ENCODE measurements at regions not wholly inside any gene's neighbourhood (a gene's known extent, or its start where the extent isn't known, plus 50 kb on each side); places are given as distances from the start of the nearest gene placed in this dataset.

DNA sequence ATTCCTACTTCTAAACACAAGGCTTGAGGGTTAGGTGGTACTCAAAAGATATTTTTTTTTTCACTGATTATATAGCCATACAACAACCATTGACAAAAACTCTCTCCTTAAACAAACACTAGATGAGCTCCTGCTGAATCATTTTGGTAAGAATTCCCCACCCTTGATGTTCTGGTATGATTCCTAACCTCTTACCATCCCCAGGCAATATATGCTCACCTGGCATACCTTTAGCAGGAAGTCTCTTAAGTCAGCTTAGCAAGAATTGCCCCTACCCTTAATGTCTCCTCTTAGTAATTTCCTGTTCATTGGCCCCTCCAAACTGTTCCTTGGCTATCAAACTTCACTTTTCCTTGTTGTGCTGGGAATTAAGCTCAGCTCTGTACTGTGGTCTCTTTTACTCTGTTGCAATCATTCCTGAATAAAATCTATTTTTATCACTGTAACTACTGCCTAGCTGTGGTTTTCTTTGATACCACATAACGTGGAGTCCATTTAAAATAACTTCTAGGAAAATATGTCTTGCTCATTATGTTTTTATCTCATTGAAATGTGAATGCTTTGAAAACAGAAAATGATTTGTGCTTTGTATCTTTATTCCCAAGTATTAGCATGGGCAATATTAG lies 712.6 kb downstream of the SLC16A7 start:
- Histone ChIP-seq H3K9ac (ENCODE audit: insufficient read depth, low read length) (no peak overlapping the region), H3K4me2 (ENCODE audit: extremely low read depth, insufficient read depth, low read length) (no peak overlapping the region), H3K9me3 (ENCODE audit: control insufficient read depth, insufficient read depth, low read depth, low read length) (no peaks in the 10 kb centered on the region), H3K27me3 (ENCODE audit: control insufficient read depth, insufficient read depth, low read length) (no peaks in the 10 kb centered on the region), H3K27ac (ENCODE audit: insufficient read depth, low read length) (no peak overlapping the region), H4K20me1 (ENCODE audit: control insufficient read depth, extremely low read depth, insufficient read depth, low read length) (no peaks in the 10 kb centered on the region), H3K36me3 (ENCODE audit: control insufficient read depth, insufficient read depth, low read length) (no peaks in the 10 kb centered on the region), H3K4me1 (ENCODE audit: control insufficient read depth, extremely low read depth, insufficient read depth, low read length) (no peaks in the 10 kb centered on the region), H3K79me2 (ENCODE audit: control insufficient read depth, insufficient read depth, low read length) (no peaks in the 10 kb centered on the region), H2AFZ (ENCODE audit: low read length) (no peak overlapping the region), H3K4me3 (replicated peaks in 1 of 4; ENCODE audit: control extremely low read depth in 1 of 4, insufficient read depth in 1 of 4, low read depth in 3 of 4, low read length in 4 of 4) (no peak overlapping the region)
- TF ChIP-seq CTCF (conservative IDR thresholded peaks at IDR 0.05 in 1 of 2, IDR thresholded peaks at IDR 0.05 in 1 of 2; ENCODE audit: low read depth in 1 of 2, low read length in 2 of 2) (no peak), EZH2 (IDR thresholded peaks at IDR 0.05; ENCODE audit: low read length, missing control alignments) (no peak)
- DNase-seq (ENCODE audit: low read depth in 2 of 2) = peak; percentile 6 to 47

- no peak for DNase-seq (ENCODE audit: low read depth in 2 of 2)
- Histone ChIP-seq H3K4me3 (replicated peaks in 1 of 4; ENCODE audit: control extremely low read depth in 1 of 4, insufficient read depth in 1 of 4, low read depth in 3 of 4, low read length in 4 of 4) (no peak overlapping the region), H3K4me2 (ENCODE audit: extremely low read depth, insufficient read depth, low read length) (no peak overlapping the region), H4K20me1 (ENCODE audit: control insufficient read depth, extremely low read depth, insufficient read depth, low read length) (no peaks in the 10 kb centered on the region), H3K9me3 (ENCODE audit: control insufficient read depth, insufficient read depth, low read depth, low read length) (no peaks in the 10 kb centered on the region), H3K9ac (ENCODE audit: insufficient read depth, low read length) (no peak overlapping the region), H3K36me3 (ENCODE audit: control insufficient read depth, insufficient read depth, low read length) (no peaks in the 10 kb centered on the region), H3K27ac (ENCODE audit: insufficient read depth, low read length) (no peak overlapping the region), H3K4me1 (ENCODE audit: control insufficient read depth, extremely low read depth, insufficient read depth, low read length) (no peaks in the 10 kb centered on the region), H3K27me3 (ENCODE audit: control insufficient read depth, insufficient read depth, low read length) (no peaks in the 10 kb centered on the region), H2AFZ (ENCODE audit: low read length) (no peak overlapping the region), H3K79me2 (ENCODE audit: control insufficient read depth, insufficient read depth, low read length) (no peaks in the 10 kb centered on the region)
- TF ChIP-seq CTCF (conservative IDR thresholded peaks at IDR 0.05 in 1 of 2, IDR thresholded peaks at IDR 0.05 in 1 of 2; ENCODE audit: low read depth in 1 of 2, low read length in 2 of 2) (no peak), EZH2 (IDR thresholded peaks at IDR 0.05; ENCODE audit: low read length, missing control alignments) (no peak)
Observed at GRCh38 chr12:60311940-60312339, 716.1 kb downstream of the SLC16A7 start.

DNA sequence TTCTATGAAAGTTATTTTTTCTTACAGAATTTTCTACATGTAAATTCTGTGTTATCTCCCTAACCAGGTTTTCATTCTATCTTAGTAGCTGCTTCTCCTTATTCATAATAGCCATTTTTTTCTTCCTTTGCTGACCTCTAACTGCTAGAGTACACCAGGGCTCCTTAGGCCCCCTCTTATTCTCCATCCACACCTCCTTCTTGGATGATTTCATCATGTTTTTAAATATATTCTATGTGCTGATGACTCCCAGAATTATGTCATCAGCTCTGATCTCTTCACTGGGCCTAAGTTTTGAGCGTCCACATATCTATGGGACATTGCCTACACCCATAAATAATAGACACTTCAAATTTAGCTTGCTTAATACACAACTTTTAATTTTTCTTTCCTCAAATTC lies 721.5 kb downstream of the SLC16A7 start:
- no peak overlapping the region for H2AFZ ChIP-seq (ENCODE audit: low read length)
- H3K4me2 ChIP-seq (ENCODE audit: extremely low read depth, insufficient read depth, low read length) = no peak overlapping the region
- no peak for DNase-seq (ENCODE audit: low read depth in 2 of 2)
- H3K79me2 ChIP-seq (ENCODE audit: control insufficient read depth, insufficient read depth, low read length) = no peaks in the 10 kb centered on the region
- H3K9me3 ChIP-seq (ENCODE audit: control insufficient read depth, insufficient read depth, low read depth, low read length) = no peaks in the 10 kb centered on the region
- H4K20me1 ChIP-seq (ENCODE audit: control insufficient read depth, extremely low read depth, insufficient read depth, low read length) = no peaks in the 10 kb centered on the region
- no peaks in the 10 kb centered on the region for H3K27me3 ChIP-seq (ENCODE audit: control insufficient read depth, insufficient read depth, low read length)
- TF ChIP-seq EZH2 (IDR thresholded peaks at IDR 0.05; ENCODE audit: low read length, missing control alignments) (no peak), CTCF (conservative IDR thresholded peaks at IDR 0.05 in 1 of 2, IDR thresholded peaks at IDR 0.05 in 1 of 2; ENCODE audit: low read depth in 1 of 2, low read length in 2 of 2) (no peak)
- H3K36me3 ChIP-seq (ENCODE audit: control insufficient read depth, insufficient read depth, low read length) = no peaks in the 10 kb centered on the region
- no peak overlapping the region for H3K27ac ChIP-seq (ENCODE audit: insufficient read depth, low read length)
- H3K4me1 ChIP-seq (ENCODE audit: control insufficient read depth, extremely low read depth, insufficient read depth, low read length) = no peaks in the 10 kb centered on the region
- no peak overlapping the region for H3K9ac ChIP-seq (ENCODE audit: insufficient read depth, low read length)
- H3K4me3 ChIP-seq (replicated peaks in 1 of 4; ENCODE audit: control extremely low read depth in 1 of 4, insufficient read depth in 1 of 4, low read depth in 3 of 4, low read length in 4 of 4) = no peak overlapping the region

Data from fibroblast of lung (primary cell).